ENCODE measurements at regions not wholly inside any gene's neighbourhood (a gene's known extent, or its start where the extent isn't known, plus 50 kb on each side); places are given as distances from the start of the nearest gene placed in this dataset.
"Not testable (repeated sequence)": the region's sequence is repeated elsewhere in the genome, so short reads cannot be mapped to it uniquely, and the experiment has no call there.

- not testable (repeated sequence) for H3K4me3 ChIP-seq (ENCODE audit: extremely low read depth, insufficient read depth, low read length, poor library complexity, severe bottlenecking); H3K36me3 ChIP-seq (ENCODE audit: control insufficient read depth, insufficient read depth, low read length); H3K4me1 ChIP-seq (ENCODE audit: control insufficient read depth, insufficient read depth, low read length, poor library complexity, severe bottlenecking); H3K27ac ChIP-seq (ENCODE audit: low read depth, low read length, severe bottlenecking); H3K9me3 ChIP-seq (ENCODE audit: control insufficient read depth, low read length)
- WGBS, 2 experiments (ENCODE audit: insufficient coverage in 2 of 2) = no CpG with 5 or more reads among the region's 4 CpGs
These were observed 86.4 kb downstream of the FOXD4L6 start for GRCh38 chr9:41042111-41042510.

- H3K36me3 ChIP-seq (ENCODE audit: control insufficient read depth, insufficient read depth, low read length); H3K9me3 ChIP-seq (ENCODE audit: control insufficient read depth, low read length); H3K4me3 ChIP-seq (ENCODE audit: extremely low read depth, insufficient read depth, low read length, poor library complexity, severe bottlenecking); H3K27ac ChIP-seq (ENCODE audit: low read depth, low read length, severe bottlenecking); H3K4me1 ChIP-seq (ENCODE audit: control insufficient read depth, insufficient read depth, low read length, poor library complexity, severe bottlenecking): not testable (repeated sequence)
These were observed 87.7 kb downstream of the FOXD4L6 start for GRCh38 chr9:41040705-41041342.

GRCh38 chr9:41035276-41035675 is 93.2 kb downstream of the FOXD4L6 start:
- not testable (repeated sequence) for H3K4me1 ChIP-seq (ENCODE audit: control insufficient read depth, insufficient read depth, low read length, poor library complexity, severe bottlenecking); H3K9me3 ChIP-seq (ENCODE audit: control insufficient read depth, low read length); H3K36me3 ChIP-seq (ENCODE audit: control insufficient read depth, insufficient read depth, low read length); H3K4me3 ChIP-seq (ENCODE audit: extremely low read depth, insufficient read depth, low read length, poor library complexity, severe bottlenecking); H3K27ac ChIP-seq (ENCODE audit: low read depth, low read length, severe bottlenecking)
- WGBS, 2 experiments (ENCODE audit: insufficient coverage in 2 of 2) = no CpG with 5 or more reads among the region's 1 CpG

- H3K27ac ChIP-seq (ENCODE audit: low read depth, low read length, severe bottlenecking); H3K9me3 ChIP-seq (ENCODE audit: control insufficient read depth, low read length); H3K36me3 ChIP-seq (ENCODE audit: control insufficient read depth, insufficient read depth, low read length); H3K4me1 ChIP-seq (ENCODE audit: control insufficient read depth, insufficient read depth, low read length, poor library complexity, severe bottlenecking); H3K4me3 ChIP-seq (ENCODE audit: extremely low read depth, insufficient read depth, low read length, poor library complexity, severe bottlenecking): not testable (repeated sequence)
- WGBS, 2 experiments (ENCODE audit: insufficient coverage in 2 of 2) = no CpG with 5 or more reads among the region's 1 CpG
These were observed 93.7 kb downstream of the FOXD4L6 start for GRCh38 chr9:41034699-41035197.

GRCh38 chr9:41033877-41034276 is 94.6 kb downstream of the FOXD4L6 start:
- H3K36me3 ChIP-seq (ENCODE audit: control insufficient read depth, insufficient read depth, low read length); H3K27ac ChIP-seq (ENCODE audit: low read depth, low read length, severe bottlenecking); H3K4me3 ChIP-seq (ENCODE audit: extremely low read depth, insufficient read depth, low read length, poor library complexity, severe bottlenecking); H3K4me1 ChIP-seq (ENCODE audit: control insufficient read depth, insufficient read depth, low read length, poor library complexity, severe bottlenecking); H3K9me3 ChIP-seq (ENCODE audit: control insufficient read depth, low read length): not testable (repeated sequence)
- 76 to 85% methylated on average over 3 of the region's 4 CpGs for WGBS, 2 experiments (ENCODE audit: insufficient coverage in 2 of 2)

GRCh38 chr9:41033360-41033759 is 95.1 kb downstream of the FOXD4L6 start:
- not testable (repeated sequence) for H3K4me3 ChIP-seq (ENCODE audit: extremely low read depth, insufficient read depth, low read length, poor library complexity, severe bottlenecking); H3K36me3 ChIP-seq (ENCODE audit: control insufficient read depth, insufficient read depth, low read length); H3K4me1 ChIP-seq (ENCODE audit: control insufficient read depth, insufficient read depth, low read length, poor library complexity, severe bottlenecking); H3K9me3 ChIP-seq (ENCODE audit: control insufficient read depth, low read length); H3K27ac ChIP-seq (ENCODE audit: low read depth, low read length, severe bottlenecking)
- WGBS, 2 experiments (ENCODE audit: insufficient coverage in 2 of 2) = 67 to 90% methylated on average over 1 of the region's 3 CpGs

GRCh38 chr9:41026912-41027676 is 101.4 kb downstream of the FOXD4L6 start:
- H3K36me3 ChIP-seq (ENCODE audit: control insufficient read depth, insufficient read depth, low read length); H3K4me1 ChIP-seq (ENCODE audit: control insufficient read depth, insufficient read depth, low read length, poor library complexity, severe bottlenecking); H3K9me3 ChIP-seq (ENCODE audit: control insufficient read depth, low read length); H3K27ac ChIP-seq (ENCODE audit: low read depth, low read length, severe bottlenecking); H3K4me3 ChIP-seq (ENCODE audit: extremely low read depth, insufficient read depth, low read length, poor library complexity, severe bottlenecking): not testable (repeated sequence)
- 57 to 71% methylated on average over 2 to 4 of the region's 6 CpGs for WGBS, 2 experiments (ENCODE audit: insufficient coverage in 2 of 2)

- WGBS, 2 experiments (ENCODE audit: insufficient coverage in 2 of 2) = no CpG with 5 or more reads among the region's 4 CpGs
- not testable (repeated sequence) for H3K9me3 ChIP-seq (ENCODE audit: control insufficient read depth, low read length); H3K4me1 ChIP-seq (ENCODE audit: control insufficient read depth, insufficient read depth, low read length, poor library complexity, severe bottlenecking); H3K27ac ChIP-seq (ENCODE audit: low read depth, low read length, severe bottlenecking); H3K4me3 ChIP-seq (ENCODE audit: extremely low read depth, insufficient read depth, low read length, poor library complexity, severe bottlenecking); H3K36me3 ChIP-seq (ENCODE audit: control insufficient read depth, insufficient read depth, low read length)
These were observed 106.1 kb downstream of the FOXD4L6 start for GRCh38 chr9:41022365-41022764.

GRCh38 chr9:41019858-41020562 is 108.5 kb downstream of the FOXD4L6 start:
- H3K27ac ChIP-seq (ENCODE audit: low read depth, low read length, severe bottlenecking); H3K36me3 ChIP-seq (ENCODE audit: control insufficient read depth, insufficient read depth, low read length); H3K9me3 ChIP-seq (ENCODE audit: control insufficient read depth, low read length); H3K4me1 ChIP-seq (ENCODE audit: control insufficient read depth, insufficient read depth, low read length, poor library complexity, severe bottlenecking); H3K4me3 ChIP-seq (ENCODE audit: extremely low read depth, insufficient read depth, low read length, poor library complexity, severe bottlenecking): not testable (repeated sequence)
- no CpG with 5 or more reads among the region's 1 CpG for WGBS, 2 experiments (ENCODE audit: insufficient coverage in 2 of 2)

- not testable (repeated sequence) for H3K4me3 ChIP-seq (ENCODE audit: extremely low read depth, insufficient read depth, low read length, poor library complexity, severe bottlenecking); H3K27ac ChIP-seq (ENCODE audit: low read depth, low read length, severe bottlenecking); H3K4me1 ChIP-seq (ENCODE audit: control insufficient read depth, insufficient read depth, low read length, poor library complexity, severe bottlenecking); H3K36me3 ChIP-seq (ENCODE audit: control insufficient read depth, insufficient read depth, low read length); H3K9me3 ChIP-seq (ENCODE audit: control insufficient read depth, low read length)
- 100% methylated on average over 1 of the region's 3 CpGs for WGBS, 2 experiments (ENCODE audit: insufficient coverage in 2 of 2)
These were observed 109.5 kb downstream of the FOXD4L6 start for GRCh38 chr9:41018948-41019347.

- no CpG with 5 or more reads among the region's 2 CpGs for WGBS, 2 experiments (ENCODE audit: insufficient coverage in 2 of 2)
- H3K4me1 ChIP-seq (ENCODE audit: control insufficient read depth, insufficient read depth, low read length, poor library complexity, severe bottlenecking); H3K27ac ChIP-seq (ENCODE audit: low read depth, low read length, severe bottlenecking); H3K36me3 ChIP-seq (ENCODE audit: control insufficient read depth, insufficient read depth, low read length); H3K4me3 ChIP-seq (ENCODE audit: extremely low read depth, insufficient read depth, low read length, poor library complexity, severe bottlenecking); H3K9me3 ChIP-seq (ENCODE audit: control insufficient read depth, low read length): not testable (repeated sequence)
These were observed 111.8 kb downstream of the FOXD4L6 start for GRCh38 chr9:41016699-41017098.
